HEK293 (cell line): ENCODE measurements at regions not wholly inside any gene's neighbourhood (a gene's known extent, or its start where the extent isn't known, plus 50 kb on each side); places are given as distances from the start of the nearest gene placed in this dataset.

Experiments used
- PRDM1 ChIP-seq: fragments of 450-650 bp; formaldehyde crosslinking; IDR thresholded peaks from 2 replicates; pipeline ENCODE4; 2016; ENCODE audit warnings: missing biosample characterization, missing genetic modification characterization
- ZNF121 ChIP-seq: fragments of 450-650 bp; formaldehyde crosslinking; IDR thresholded peaks from 2 replicates; pipeline ENCODE4 v1.5.1; 2016; ENCODE audit warnings: missing biosample characterization, missing genetic modification characterization
- ZNF19 ChIP-seq: fragments of 450-650 bp; formaldehyde crosslinking; IDR thresholded peaks from 2 replicates; pipeline ENCODE4; 2016; ENCODE audit warnings: missing biosample characterization, missing genetic modification characterization, low read depth
- ZNF280D ChIP-seq: fragments of 450-650 bp; formaldehyde crosslinking; IDR thresholded peaks from 2 replicates; pipeline ENCODE4 v1.5.1; 2016; ENCODE audit warnings: missing biosample characterization, missing genetic modification characterization
- ZNF521 ChIP-seq: fragments of 450-650 bp; formaldehyde crosslinking; IDR thresholded peaks from 2 replicates; pipeline ENCODE4 v1.5.1; 2017; ENCODE audit warnings: missing biosample characterization, mild to moderate bottlenecking, missing genetic modification characterization
- ZNF549 ChIP-seq: fragments of 450-650 bp; IDR thresholded peaks from 2 replicates; pipeline ENCODE4 v1.5.1; 2018; ENCODE audit warnings: missing biosample characterization, missing genetic modification characterization, mild to moderate bottlenecking, inconsistent platforms, moderate library complexity
- TF ChIP-seq, protein P1 (sequence below): fragments of 450-650 bp; formaldehyde crosslinking; IDR thresholded peaks from 2 replicates; pipeline ENCODE4 v1.5.1; 2016; ENCODE audit warnings: missing biosample characterization, missing genetic modification characterization
- TF ChIP-seq, protein P2 (sequence below): fragments of 450-650 bp; formaldehyde crosslinking; IDR thresholded peaks from 2 replicates; pipeline ENCODE4 v1.5.1; 2016; ENCODE audit warnings: missing biosample characterization, missing genetic modification characterization
- TF ChIP-seq, protein P3 (sequence below): fragments of 450-650 bp; formaldehyde crosslinking; IDR thresholded peaks from 2 replicates; pipeline ENCODE4 v1.5.1; 2016; ENCODE audit warnings: missing biosample characterization, missing genetic modification characterization

DNA sequence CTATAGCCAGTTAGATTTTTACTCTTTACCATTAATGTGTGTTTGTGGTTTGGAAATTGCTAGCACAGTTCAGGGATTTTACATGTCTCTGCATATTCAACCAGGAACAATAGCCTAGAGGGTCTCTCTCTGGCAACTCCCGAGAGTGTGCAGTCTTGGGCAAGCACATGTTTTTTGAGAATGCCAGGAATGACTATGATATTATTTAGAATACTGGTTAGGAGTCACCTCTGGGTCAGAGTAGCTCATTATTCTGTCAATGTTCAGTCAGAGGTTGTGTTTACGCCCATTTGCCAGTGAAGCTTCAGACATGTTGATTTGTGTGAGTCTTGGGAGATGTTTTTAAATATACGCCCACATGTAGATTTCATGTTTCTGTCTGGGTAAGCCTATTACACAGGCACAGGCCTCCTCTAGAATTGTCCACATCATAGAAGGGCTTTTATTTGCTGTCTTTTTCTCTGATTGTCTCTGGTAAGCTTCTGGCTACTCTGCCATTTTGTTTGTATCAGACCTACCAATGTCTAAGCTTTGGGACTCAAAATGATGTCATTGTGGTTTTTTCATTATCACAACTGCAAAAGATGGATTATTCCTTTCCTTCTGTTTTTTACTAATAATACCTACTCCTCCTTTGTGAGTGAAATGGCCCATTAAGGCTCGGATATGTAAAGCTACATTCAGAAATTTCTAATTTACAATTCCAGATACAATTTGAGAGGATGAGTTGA, 203.1 kb upstream of the PPFIA2 start:
- TF ChIP-seq, protein P1, sequence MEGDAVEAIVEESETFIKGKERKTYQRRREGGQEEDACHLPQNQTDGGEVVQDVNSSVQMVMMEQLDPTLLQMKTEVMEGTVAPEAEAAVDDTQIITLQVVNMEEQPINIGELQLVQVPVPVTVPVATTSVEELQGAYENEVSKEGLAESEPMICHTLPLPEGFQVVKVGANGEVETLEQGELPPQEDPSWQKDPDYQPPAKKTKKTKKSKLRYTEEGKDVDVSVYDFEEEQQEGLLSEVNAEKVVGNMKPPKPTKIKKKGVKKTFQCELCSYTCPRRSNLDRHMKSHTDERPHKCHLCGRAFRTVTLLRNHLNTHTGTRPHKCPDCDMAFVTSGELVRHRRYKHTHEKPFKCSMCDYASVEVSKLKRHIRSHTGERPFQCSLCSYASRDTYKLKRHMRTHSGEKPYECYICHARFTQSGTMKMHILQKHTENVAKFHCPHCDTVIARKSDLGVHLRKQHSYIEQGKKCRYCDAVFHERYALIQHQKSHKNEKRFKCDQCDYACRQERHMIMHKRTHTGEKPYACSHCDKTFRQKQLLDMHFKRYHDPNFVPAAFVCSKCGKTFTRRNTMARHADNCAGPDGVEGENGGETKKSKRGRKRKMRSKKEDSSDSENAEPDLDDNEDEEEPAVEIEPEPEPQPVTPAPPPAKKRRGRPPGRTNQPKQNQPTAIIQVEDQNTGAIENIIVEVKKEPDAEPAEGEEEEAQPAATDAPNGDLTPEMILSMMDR (tag by site-specific recombination), result no peak
- TF ChIP-seq ZNF121 (tag by site-specific recombination), result no peak
- no peak for TF ChIP-seq ZNF280D
- no peak for TF ChIP-seq PRDM1 (tag by site-specific recombination)
- no peak for TF ChIP-seq ZNF19 (tag by site-specific recombination)
- TF ChIP-seq, protein P2, sequence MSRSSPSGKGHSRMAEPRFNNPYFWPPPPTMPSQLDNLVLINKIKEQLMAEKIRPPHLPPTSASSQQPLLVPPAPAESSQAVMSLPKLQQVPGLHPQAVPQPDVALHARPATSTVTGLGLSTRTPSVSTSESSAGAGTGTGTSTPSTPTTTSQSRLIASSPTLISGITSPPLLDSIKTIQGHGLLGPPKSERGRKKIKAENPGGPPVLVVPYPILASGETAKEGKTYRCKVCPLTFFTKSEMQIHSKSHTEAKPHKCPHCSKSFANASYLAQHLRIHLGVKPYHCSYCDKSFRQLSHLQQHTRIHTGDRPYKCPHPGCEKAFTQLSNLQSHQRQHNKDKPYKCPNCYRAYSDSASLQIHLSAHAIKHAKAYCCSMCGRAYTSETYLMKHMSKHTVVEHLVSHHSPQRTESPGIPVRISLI (tag by site-specific recombination), result no peak
- TF ChIP-seq, protein P3, sequence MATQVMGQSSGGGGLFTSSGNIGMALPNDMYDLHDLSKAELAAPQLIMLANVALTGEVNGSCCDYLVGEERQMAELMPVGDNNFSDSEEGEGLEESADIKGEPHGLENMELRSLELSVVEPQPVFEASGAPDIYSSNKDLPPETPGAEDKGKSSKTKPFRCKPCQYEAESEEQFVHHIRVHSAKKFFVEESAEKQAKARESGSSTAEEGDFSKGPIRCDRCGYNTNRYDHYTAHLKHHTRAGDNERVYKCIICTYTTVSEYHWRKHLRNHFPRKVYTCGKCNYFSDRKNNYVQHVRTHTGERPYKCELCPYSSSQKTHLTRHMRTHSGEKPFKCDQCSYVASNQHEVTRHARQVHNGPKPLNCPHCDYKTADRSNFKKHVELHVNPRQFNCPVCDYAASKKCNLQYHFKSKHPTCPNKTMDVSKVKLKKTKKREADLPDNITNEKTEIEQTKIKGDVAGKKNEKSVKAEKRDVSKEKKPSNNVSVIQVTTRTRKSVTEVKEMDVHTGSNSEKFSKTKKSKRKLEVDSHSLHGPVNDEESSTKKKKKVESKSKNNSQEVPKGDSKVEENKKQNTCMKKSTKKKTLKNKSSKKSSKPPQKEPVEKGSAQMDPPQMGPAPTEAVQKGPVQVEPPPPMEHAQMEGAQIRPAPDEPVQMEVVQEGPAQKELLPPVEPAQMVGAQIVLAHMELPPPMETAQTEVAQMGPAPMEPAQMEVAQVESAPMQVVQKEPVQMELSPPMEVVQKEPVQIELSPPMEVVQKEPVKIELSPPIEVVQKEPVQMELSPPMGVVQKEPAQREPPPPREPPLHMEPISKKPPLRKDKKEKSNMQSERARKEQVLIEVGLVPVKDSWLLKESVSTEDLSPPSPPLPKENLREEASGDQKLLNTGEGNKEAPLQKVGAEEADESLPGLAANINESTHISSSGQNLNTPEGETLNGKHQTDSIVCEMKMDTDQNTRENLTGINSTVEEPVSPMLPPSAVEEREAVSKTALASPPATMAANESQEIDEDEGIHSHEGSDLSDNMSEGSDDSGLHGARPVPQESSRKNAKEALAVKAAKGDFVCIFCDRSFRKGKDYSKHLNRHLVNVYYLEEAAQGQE (tag by site-specific recombination), result no peak
- no peak for TF ChIP-seq ZNF521
- no peak for TF ChIP-seq ZNF549 (tag by site-specific recombination)
